ENCODE measurements at regions not wholly inside any gene's neighbourhood (a gene's known extent, or its start where the extent isn't known, plus 50 kb on each side); places are given as distances from the start of the nearest gene placed in this dataset.

DNA sequence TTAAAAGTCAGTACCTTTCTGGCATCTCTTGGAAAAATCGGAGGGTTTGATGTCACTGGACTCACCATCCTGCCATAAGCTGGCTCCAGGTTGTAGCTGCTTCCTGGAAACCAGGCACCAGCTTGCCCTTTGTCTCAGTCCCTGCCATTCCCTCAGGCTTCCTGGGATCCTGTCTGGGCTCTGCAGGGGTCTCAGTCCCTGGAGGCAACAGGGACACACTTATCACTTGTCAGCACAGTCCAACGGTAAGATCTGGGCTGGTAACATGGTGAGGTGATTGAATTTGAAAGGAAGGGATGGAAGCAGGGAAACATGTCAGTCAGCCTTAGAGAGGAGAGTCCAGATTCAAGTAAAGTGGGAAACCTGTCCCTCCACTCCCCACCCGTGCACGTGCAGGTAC is 147.6 kb upstream of the ECI2 start:
- TF ChIP-seq POLR2A (IDR thresholded peaks at IDR 0.05), result no peak
- TF ChIP-seq, protein P1, sequence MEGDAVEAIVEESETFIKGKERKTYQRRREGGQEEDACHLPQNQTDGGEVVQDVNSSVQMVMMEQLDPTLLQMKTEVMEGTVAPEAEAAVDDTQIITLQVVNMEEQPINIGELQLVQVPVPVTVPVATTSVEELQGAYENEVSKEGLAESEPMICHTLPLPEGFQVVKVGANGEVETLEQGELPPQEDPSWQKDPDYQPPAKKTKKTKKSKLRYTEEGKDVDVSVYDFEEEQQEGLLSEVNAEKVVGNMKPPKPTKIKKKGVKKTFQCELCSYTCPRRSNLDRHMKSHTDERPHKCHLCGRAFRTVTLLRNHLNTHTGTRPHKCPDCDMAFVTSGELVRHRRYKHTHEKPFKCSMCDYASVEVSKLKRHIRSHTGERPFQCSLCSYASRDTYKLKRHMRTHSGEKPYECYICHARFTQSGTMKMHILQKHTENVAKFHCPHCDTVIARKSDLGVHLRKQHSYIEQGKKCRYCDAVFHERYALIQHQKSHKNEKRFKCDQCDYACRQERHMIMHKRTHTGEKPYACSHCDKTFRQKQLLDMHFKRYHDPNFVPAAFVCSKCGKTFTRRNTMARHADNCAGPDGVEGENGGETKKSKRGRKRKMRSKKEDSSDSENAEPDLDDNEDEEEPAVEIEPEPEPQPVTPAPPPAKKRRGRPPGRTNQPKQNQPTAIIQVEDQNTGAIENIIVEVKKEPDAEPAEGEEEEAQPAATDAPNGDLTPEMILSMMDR (IDR thresholded peaks at IDR 0.05), result no peak
